ENCODE measurements at regions not wholly inside any gene's neighbourhood (a gene's known extent, or its start where the extent isn't known, plus 50 kb on each side); places are given as distances from the start of the nearest gene placed in this dataset.
"Not testable (repeated sequence)": the region's sequence is repeated elsewhere in the genome, so short reads cannot be mapped to it uniquely, and the experiment has no call there.

GRCh38 chr10:10730471-10731043 is 287.1 kb upstream of the CELF2 start:
- DNase-seq = no peak

- DNase-seq = no peak
Observed at GRCh38 chr10:10731366-10731765, 286.3 kb upstream of the CELF2 start.

GRCh38 chr10:10734356-10735064 is 283.2 kb upstream of the CELF2 start:
- peak; percentile 2 for DNase-seq

GRCh38 chr10:10745291-10745690 is 272.4 kb upstream of the CELF2 start:
- no peak for DNase-seq

- DNase-seq = no peak
Observed at GRCh38 chr10:10755490-10755889, 262.2 kb upstream of the CELF2 start.

- no peak for DNase-seq
Observed at GRCh38 chr10:10758306-10758705, 259.4 kb upstream of the CELF2 start.

- not testable (repeated sequence) for DNase-seq
Observed at GRCh38 chr10:10759806-10760205, 257.9 kb upstream of the CELF2 start.

- DNase-seq = no peak
Observed at GRCh38 chr10:10765017-10765416, 252.7 kb upstream of the CELF2 start.

GRCh38 chr10:10772411-10772810 is 245.3 kb upstream of the CELF2 start:
- DNase-seq = no peak

- no peak for DNase-seq
Observed at GRCh38 chr10:10772874-10773508, 244.7 kb upstream of the CELF2 start.

- no peak for DNase-seq
Observed at GRCh38 chr10:10774416-10774815, 243.3 kb upstream of the CELF2 start.

- no peak for DNase-seq
Observed at GRCh38 chr10:10776363-10776762, 241.3 kb upstream of the CELF2 start.

GRCh38 chr10:10777279-10777678 is 240.4 kb upstream of the CELF2 start:
- DNase-seq = no peak

GRCh38 chr10:10777723-10778122 is 239.9 kb upstream of the CELF2 start:
- no peak for DNase-seq

GRCh38 chr10:10778959-10779358 is 238.7 kb upstream of the CELF2 start:
- DNase-seq = no peak

GRCh38 chr10:10779511-10779910 is 238.2 kb upstream of the CELF2 start:
- DNase-seq = no peak

- no peak for DNase-seq
Observed at GRCh38 chr10:10780746-10781145, 236.9 kb upstream of the CELF2 start.

GRCh38 chr10:10782603-10783002 is 235.1 kb upstream of the CELF2 start:
- DNase-seq = no peak

GRCh38 chr10:10785627-10786026 is 232.0 kb upstream of the CELF2 start:
- no peak for DNase-seq

- DNase-seq = no peak
Observed at GRCh38 chr10:10786109-10787090, 231.3 kb upstream of the CELF2 start.

- DNase-seq = no peak
Observed at GRCh38 chr10:10787586-10787985, 230.1 kb upstream of the CELF2 start.

- no peak for DNase-seq
Observed at GRCh38 chr10:10788761-10789160, 228.9 kb upstream of the CELF2 start.

GRCh38 chr10:10791869-10792268 is 225.8 kb upstream of the CELF2 start:
- DNase-seq = no peak

All from KG1 (cell line).